Panc1 (cell line): ENCODE measurements at regions not wholly inside any gene's neighbourhood (a gene's known extent, or its start where the extent isn't known, plus 50 kb on each side); places are given as distances from the start of the nearest gene placed in this dataset.

Experiments used
- ATAC-seq: fragments of 200-7000 bp; cut with Tn5 transposase; 2 replicates; pipeline ENCODE4 v1.9.1; 2020; ENCODE audit warnings: mild to moderate bottlenecking, moderate library complexity
- BruUV-seq: library from RNA; stranded (reverse); fragments of 400-500 nt; replicated peaks from 2 replicates; lab custom pipeline; 2021; lab: Mats Ljungman, UMichigan
- CTCF ChIA-PET: fragments of 300-600 bp; sonication (Branson Sonifier 250); formaldehyde crosslinking; loops from one replicate; lab custom pipeline; 2022; ENCODE audit warnings: antibody characterized with exemption; lab: Charles Lee
- POLR2A ChIA-PET: fragments of 300-600 bp; sonication (Branson Sonifier 250); formaldehyde crosslinking; loops from one replicate; lab custom pipeline; 2022; ENCODE audit warnings: antibody characterized with exemption; lab: Charles Lee
- DNase-seq: peaks from one replicate; pipeline ENCODE4 v3.0.0-alpha.2; 2010; ENCODE audit warnings: low read depth, low spot score
- H3K27ac ChIP-seq: 2 replicates; pipeline ENCODE4 v1.5.1; 2011; ENCODE audit warnings: mild to moderate bottlenecking, low read length, inconsistent platforms
- H3K27me3 ChIP-seq: fragments of 200-500 bp; sonication (Bioruptor generic); 2 replicates; pipeline ENCODE4 v1.6.0; 2014; ENCODE audit warnings: low read length, inconsistent platforms; ENCODE audit not compliant: control insufficient read depth, insufficient read depth
- H3K36me3 ChIP-seq: fragments of 200-500 bp; sonication (Bioruptor generic); 2 replicates; pipeline ENCODE4 v1.5.1; 2014; ENCODE audit warnings: inconsistent platforms, mild to moderate bottlenecking, low read length, moderate library complexity; ENCODE audit not compliant: control insufficient read depth, insufficient read depth
- H3K4me1 ChIP-seq: 2 replicates; pipeline ENCODE4 v1.5.1; 2011; ENCODE audit warnings: inconsistent platforms, mild to moderate bottlenecking, low read length, moderate library complexity; ENCODE audit not compliant: control insufficient read depth, insufficient read depth
- H3K4me3 ChIP-seq, 2 experiments: 2 replicates each; pipeline ENCODE4 v1.5.1; 2011 to 2012; ENCODE audit warnings: low read depth in 2 of 2, low read length in 2 of 2, mild to moderate bottlenecking in 2 of 2, inconsistent platforms in 1 of 2, moderate library complexity in 1 of 2
- H3K9me3 ChIP-seq: fragments of 200-500 bp; sonication (Bioruptor generic); 2 replicates; pipeline ENCODE4 v1.5.1; 2014; ENCODE audit warnings: low read depth, mild to moderate bottlenecking, inconsistent platforms, low read length, moderate library complexity; ENCODE audit not compliant: control insufficient read depth, insufficient read depth
- CTCF ChIP-seq: fragments of 450-650 bp; IDR thresholded peaks from 2 replicates; pipeline ENCODE4 v1.5.1; 2017; ENCODE audit warnings: mild to moderate bottlenecking
- POLR2AphosphoS5 ChIP-seq: IDR thresholded peaks from 2 replicates; pipeline ENCODE4 v1.6.1; 2012; ENCODE audit warnings: mild to moderate bottlenecking, low read depth, low read length, moderate library complexity
- REST ChIP-seq, 2 experiments: IDR thresholded peaks; 2 replicates each; pipeline ENCODE4 v1.6.1; 2011 to 2012; ENCODE audit warnings: low read depth in 2 of 2, control low read depth in 1 of 2, low read length in 1 of 2, mild to moderate bottlenecking in 1 of 2, moderate library complexity in 1 of 2; ENCODE audit not compliant: insufficient read depth in 1 of 2
- SIN3A ChIP-seq: IDR thresholded peaks from 2 replicates; pipeline ENCODE4 v1.6.1; 2012; ENCODE audit warnings: low read depth, mild to moderate bottlenecking, low read length, moderate library complexity, borderline replicate concordance; ENCODE audit not compliant: insufficient read depth
- TCF7L2 ChIP-seq: IDR thresholded peaks from 2 replicates; pipeline ENCODE4 v1.6.1; 2011; ENCODE audit warnings: mild to moderate bottlenecking, low read depth, low read length, inconsistent platforms
- in situ Hi-C: cut with HindIII; loops from 2 replicates; pipeline ENCODE4 v1.10.0; 2016; ENCODE audit warnings: low sequenced_read_pairs, low pct_unique_long_range_greater_than_20kb
- intact Hi-C: fragments of 100-400 bp; cut with micrococcal nuclease; formaldehyde crosslinking; loops from one replicate; pipeline ENCODE4 v1.10.0; 2022; ENCODE audit not compliant: unreplicated experiment

- no TSS peak for BruUV-seq
- Histone ChIP-seq H3K9me3 (no peaks in the 10 kb centered on the region; the same call in 1 of the 2 replicates), H3K36me3 (no peaks in the 10 kb centered on the region), H3K27me3 (peaks cover 5% of the 10 kb centered on the region; the same call in 1 of the 2 replicates), H3K4me1 (no peaks in the 10 kb centered on the region), H3K27ac (no peak overlapping the region), H3K4me3 (no peak overlapping the region)
- TF ChIP-seq CTCF (no peak), SIN3A (no peak), REST (IDR thresholded peaks at IDR 0.05; ENCODE audit: insufficient read depth in 1 of 2, low read depth in 2 of 2, low read length in 1 of 2) (no peak), POLR2AphosphoS5 (no peak), TCF7L2 (no peak)
- ATAC-seq = no peak
- in situ Hi-C loops = no loop called here
- no peak for DNase-seq
- ChIA-PET POLR2A (no interaction called here), CTCF (no interaction called here)
- intact Hi-C loops = no loop called here
Observed at GRCh38 chr2:45218297-45218696, 209.0 kb upstream of the SIX2 start.

- Histone ChIP-seq H3K4me1 (no peaks in the 10 kb centered on the region), H3K27me3 (no peaks in the 10 kb centered on the region; the same call in 1 of the 2 replicates), H3K4me3 (no peak overlapping the region), H3K27ac (no peak overlapping the region), H3K9me3 (no peaks in the 10 kb centered on the region; the same call in 1 of the 2 replicates), H3K36me3 (no peaks in the 10 kb centered on the region)
- no peak for ATAC-seq
- BruUV-seq = no TSS peak
- TF ChIP-seq CTCF = no peak
- no peak for TF ChIP-seq POLR2AphosphoS5
- TF ChIP-seq SIN3A = no peak
- TF ChIP-seq TCF7L2 = no peak
- no peak for TF ChIP-seq REST (IDR thresholded peaks at IDR 0.05; ENCODE audit: insufficient read depth in 1 of 2, low read depth in 2 of 2, low read length in 1 of 2)
- ChIA-PET POLR2A (no interaction called here), CTCF (no interaction called here)
- intact Hi-C loops (no loop called here), in situ Hi-C loops (no loop called here)
- DNase-seq = no peak
Observed at GRCh38 chr2:45216118-45216517, 206.9 kb upstream of the SIX2 start.
